HCT116 (cell line): ENCODE measurements at regions not wholly inside any gene's neighbourhood (a gene's known extent, or its start where the extent isn't known, plus 50 kb on each side); places are given as distances from the start of the nearest gene placed in this dataset.

Experiments used
- ATAC-seq: fragments of 200-7000 bp; cut with Tn5 transposase; 2 replicates; pipeline ENCODE4 v1.9.1; 2020; ENCODE audit warnings: mild to moderate bottlenecking, moderate library complexity
- BruUV-seq: library from RNA; stranded (reverse); fragments of 400-500 nt; replicated peaks from 2 replicates; lab custom pipeline; 2021; lab: Mats Ljungman, UMichigan
- CTCF ChIA-PET: fragments of 300-600 bp; sonication (Branson Sonifier 250); formaldehyde crosslinking; loops from one replicate; lab custom pipeline; 2021; ENCODE audit warnings: antibody characterized with exemption; lab: Charles Lee
- POLR2A ChIA-PET: fragments of 300-600, 350-600 bp; sonication (Branson Sonifier 250); formaldehyde crosslinking; loops from one replicate; lab custom pipeline; 2021; ENCODE audit warnings: antibody characterized with exemption; lab: Charles Lee
- RAD21 ChIA-PET, 2 experiments: fragments of 300-600 bp; sonication (Branson Sonifier 250); formaldehyde crosslinking; loops; one replicate each; lab custom pipeline; 2023; ENCODE audit warnings: low total read pairs in 2 of 2; ENCODE audit not compliant: uncharacterized antibody in 2 of 2, unreplicated experiment in 2 of 2, low non-redundant PET in 1 of 2; lab: Charles Lee
- DNase-seq: peaks from one replicate; pipeline ENCODE4 v3.0.0-alpha.2; 2010; ENCODE audit warnings: low read depth, low spot score
- H2AFZ ChIP-seq: fragments of 200-600 bp; shearing (Covaris generic), sonication (generic); 2 replicates; pipeline ENCODE4 v1.6.1; 2017; ENCODE audit warnings: low read depth, mixed run types, mixed read lengths, antibody characterized with exemption, low read length; ENCODE audit not compliant: poor library complexity, severe bottlenecking
- H3K27ac ChIP-seq: 2 replicates; pipeline ENCODE4 v1.5.1; 2012; ENCODE audit warnings: low read depth, low read length
- H3K27me3 ChIP-seq: fragments of 200-600 bp; sonication (generic); 2 replicates; pipeline ENCODE4 v1.6.1; 2016; ENCODE audit warnings: mixed run types, low read length, mixed read lengths; ENCODE audit not compliant: insufficient read depth
- H3K36me3 ChIP-seq, 2 experiments: fragments of 200-500 bp in 1 of 2; fragments of 200-600 bp in 1 of 2; sonication (Bioruptor generic) in 1 of 2; sonication (generic) in 1 of 2; 2 replicates each; pipeline versions ENCODE4 v1.5.1 to v1.6.1; 2014 to 2016; ENCODE audit warnings: low read length in 2 of 2, inconsistent platforms in 1 of 2, mixed read lengths in 1 of 2, mixed run types in 1 of 2; ENCODE audit not compliant: insufficient read depth in 2 of 2, control insufficient read depth in 1 of 2
- H3K4me1 ChIP-seq, 2 experiments: fragments of 200-600 bp in 1 of 2; sonication (generic) in 1 of 2; 2 replicates each; pipeline versions ENCODE4 v1.5.1 to v1.6.1; 2012 to 2017; ENCODE audit warnings: low read length in 2 of 2, inconsistent platforms in 1 of 2, mild to moderate bottlenecking in 1 of 2, mixed read lengths in 1 of 2, mixed run types in 1 of 2, moderate library complexity in 1 of 2; ENCODE audit not compliant: insufficient read depth in 2 of 2, control insufficient read depth in 1 of 2
- H3K4me2 ChIP-seq: fragments of 200-600 bp; sonication (generic); 2 replicates; pipeline ENCODE4 v1.6.1; 2017; ENCODE audit warnings: mixed run types, low read length, mixed read lengths
- H3K4me3 ChIP-seq, 2 experiments: fragments of 200-600 bp in 1 of 2; sonication (generic) in 1 of 2; replicated peaks in 1 of 2; 2 replicates each; pipeline ENCODE4 v1.5.1; 2011 to 2016; ENCODE audit warnings: low read length in 2 of 2, control low read depth in 1 of 2, low read depth in 1 of 2, mild to moderate bottlenecking in 1 of 2, mixed read lengths in 1 of 2, mixed run types in 1 of 2
- H3K79me2 ChIP-seq: fragments of 200-600 bp; sonication (generic); 2 replicates; pipeline ENCODE4 v1.6.1; 2017; ENCODE audit warnings: mild to moderate bottlenecking, mixed run types, low read length, moderate library complexity, mixed read lengths; ENCODE audit not compliant: insufficient read depth
- H3K9ac ChIP-seq: fragments of 200-600 bp; sonication (generic); 2 replicates; pipeline ENCODE4 v1.6.1; 2016; ENCODE audit warnings: low read length, mixed read lengths
- H3K9me2 ChIP-seq: fragments of 200-600 bp; sonication (generic), shearing (Covaris generic); 2 replicates; pipeline ENCODE4 v1.6.1; 2017; ENCODE audit warnings: mixed run types, mild to moderate bottlenecking, moderate library complexity; ENCODE audit not compliant: insufficient read depth
- H3K9me3 ChIP-seq, 2 experiments: fragments of 200-500 bp in 1 of 2; fragments of 200-600 bp in 1 of 2; sonication (Bioruptor generic) in 1 of 2; sonication (generic) in 1 of 2; 2 replicates each; pipeline ENCODE4 v1.6.1; 2014 to 2017; ENCODE audit warnings: low read length in 2 of 2, mixed read lengths in 2 of 2, inconsistent platforms in 1 of 2, low read depth in 1 of 2, mild to moderate bottlenecking in 1 of 2, mixed run types in 1 of 2, moderate library complexity in 1 of 2; ENCODE audit not compliant: control insufficient read depth in 1 of 2, insufficient read depth in 1 of 2
- H4K20me1 ChIP-seq: fragments of 200-600 bp; sonication (generic), shearing (Covaris generic); 2 replicates; pipeline ENCODE4 v1.6.1; 2017; ENCODE audit warnings: mixed run types, mild to moderate bottlenecking, moderate library complexity; ENCODE audit not compliant: insufficient read depth
- CEBPB ChIP-seq: IDR thresholded peaks from 2 replicates; pipeline ENCODE4 v1.6.1; 2012; ENCODE audit warnings: low read depth
- CTCF ChIP-seq, 3 experiments: fragments of 200-600 bp in 1 of 3; sonication (generic) in 1 of 3; IDR thresholded peaks in 2 of 3; conservative IDR thresholded peaks in 1 of 3; 2 replicates each; pipeline ENCODE4 v1.5.1; 2012 to 2017; ENCODE audit warnings: low read depth in 2 of 3, low read length in 2 of 3, antibody characterized with exemption in 1 of 3, borderline replicate concordance in 1 of 3, control low read depth in 1 of 3, mild to moderate bottlenecking in 1 of 3, mixed read lengths in 1 of 3, mixed run types in 1 of 3, moderate library complexity in 1 of 3; ENCODE audit not compliant: insufficient read depth in 1 of 3
- ELF1 ChIP-seq: IDR thresholded peaks from 2 replicates; pipeline ENCODE4 v1.6.1; 2012; ENCODE audit warnings: low read depth, borderline replicate concordance
- EZH2 ChIP-seq: fragments of 200-600 bp; sonication (generic); IDR thresholded peaks from 2 replicates; pipeline ENCODE4 v1.6.1; 2017; ENCODE audit warnings: antibody characterized with exemption, mixed run types
- EZH2phosphoT487 ChIP-seq: fragments of 200-600 bp; IDR thresholded peaks from 2 replicates; pipeline ENCODE4 v1.6.1; 2018; ENCODE audit warnings: antibody characterized with exemption, borderline replicate concordance
- POLR2A ChIP-seq: IDR thresholded peaks from 2 replicates; pipeline ENCODE4 v1.7.0; 2011; ENCODE audit warnings: borderline replicate concordance; ENCODE audit not compliant: insufficient read depth, insufficient read length; ENCODE audit errors: extremely low read depth
- RAD21 ChIP-seq: IDR thresholded peaks from 2 replicates; pipeline ENCODE4 v1.6.1; 2012; ENCODE audit warnings: low read depth, mild to moderate bottlenecking
- SIN3A ChIP-seq: IDR thresholded peaks from 2 replicates; pipeline ENCODE4 v1.6.1; 2012; ENCODE audit warnings: low read depth
- SP1 ChIP-seq: IDR thresholded peaks from 2 replicates; pipeline ENCODE4 v1.6.1; 2012; ENCODE audit warnings: low read depth
- SRF ChIP-seq: IDR thresholded peaks from 2 replicates; pipeline ENCODE4 v1.6.1; 2012; ENCODE audit warnings: low read depth
- TCF7L2 ChIP-seq: IDR thresholded peaks from 2 replicates; pipeline ENCODE4 v1.7.0; 2011; ENCODE audit warnings: borderline replicate concordance, inconsistent platforms; ENCODE audit not compliant: insufficient read depth, insufficient read length; ENCODE audit errors: extremely low read depth
- ZFX ChIP-seq: fragments of 450-650 bp; IDR thresholded peaks from 2 replicates; pipeline ENCODE4 v1.6.1; 2017
- intact Hi-C: fragments of 100-400 bp; cut with micrococcal nuclease; formaldehyde crosslinking; loops from 2 replicates; pipeline ENCODE4 v1.10.0; 2022
- TF ChIP-seq, protein P1 (sequence below): IDR thresholded peaks from 2 replicates; pipeline ENCODE4 v1.6.1; 2012
- TF ChIP-seq, protein P2 (sequence below): IDR thresholded peaks from 2 replicates; pipeline ENCODE4 v1.6.1; 2012
- TF ChIP-seq, protein P3 (sequence below): IDR thresholded peaks from 2 replicates; pipeline ENCODE4 v1.6.1; 2011; ENCODE audit warnings: mild to moderate bottlenecking, low read length, moderate library complexity; ENCODE audit not compliant: insufficient replicate concordance; ENCODE audit errors: extremely low read depth

- ChIA-PET RAD21 (no interaction called here), POLR2A (no interaction called here), CTCF (no interaction called here)
- Histone ChIP-seq H3K9me3 (no peaks in the 10 kb centered on the region), H3K4me1 (peaks cover 7 to 14% of the 10 kb centered on the region in 2 experiments; a peak in 3 of 4 replicates), H3K4me3 (no peak overlapping the region), H3K4me2 (peak overlapping the region; percentile 99), H3K36me3 (no peaks in the 10 kb centered on the region), H3K27me3 (peaks cover 5% of the 10 kb centered on the region; the same call in 1 of the 2 replicates), H3K79me2 (no peaks in the 10 kb centered on the region), H4K20me1 (no peaks in the 10 kb centered on the region), H3K9me2 (no peaks in the 10 kb centered on the region), H3K9ac (no peak overlapping the region), H2AFZ (no peak overlapping the region), H3K27ac (no peak overlapping the region)
- TF ChIP-seq EZH2, result no peak
- no peak for TF ChIP-seq POLR2A
- TF ChIP-seq TCF7L2, result no peak
- TF ChIP-seq ZFX, result no peak
- no peak for TF ChIP-seq SIN3A
- no peak for TF ChIP-seq SP1
- TF ChIP-seq CTCF (IDR thresholded peaks at IDR 0.05 in 2 of 3, conservative IDR thresholded peaks at IDR 0.05 in 1 of 3; ENCODE audit: borderline replicate concordance in 1 of 3, insufficient read depth in 1 of 3, low read depth in 2 of 3, low read length in 2 of 3), result no peak
- no peak for TF ChIP-seq RAD21
- TF ChIP-seq, protein P1, sequence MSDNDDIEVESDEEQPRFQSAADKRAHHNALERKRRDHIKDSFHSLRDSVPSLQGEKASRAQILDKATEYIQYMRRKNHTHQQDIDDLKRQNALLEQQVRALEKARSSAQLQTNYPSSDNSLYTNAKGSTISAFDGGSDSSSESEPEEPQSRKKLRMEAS, result no peak
- TF ChIP-seq, protein P2, sequence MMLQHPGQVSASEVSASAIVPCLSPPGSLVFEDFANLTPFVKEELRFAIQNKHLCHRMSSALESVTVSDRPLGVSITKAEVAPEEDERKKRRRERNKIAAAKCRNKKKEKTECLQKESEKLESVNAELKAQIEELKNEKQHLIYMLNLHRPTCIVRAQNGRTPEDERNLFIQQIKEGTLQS, result no peak
- TF ChIP-seq EZH2phosphoT487, result no peak
- TF ChIP-seq, protein P3, sequence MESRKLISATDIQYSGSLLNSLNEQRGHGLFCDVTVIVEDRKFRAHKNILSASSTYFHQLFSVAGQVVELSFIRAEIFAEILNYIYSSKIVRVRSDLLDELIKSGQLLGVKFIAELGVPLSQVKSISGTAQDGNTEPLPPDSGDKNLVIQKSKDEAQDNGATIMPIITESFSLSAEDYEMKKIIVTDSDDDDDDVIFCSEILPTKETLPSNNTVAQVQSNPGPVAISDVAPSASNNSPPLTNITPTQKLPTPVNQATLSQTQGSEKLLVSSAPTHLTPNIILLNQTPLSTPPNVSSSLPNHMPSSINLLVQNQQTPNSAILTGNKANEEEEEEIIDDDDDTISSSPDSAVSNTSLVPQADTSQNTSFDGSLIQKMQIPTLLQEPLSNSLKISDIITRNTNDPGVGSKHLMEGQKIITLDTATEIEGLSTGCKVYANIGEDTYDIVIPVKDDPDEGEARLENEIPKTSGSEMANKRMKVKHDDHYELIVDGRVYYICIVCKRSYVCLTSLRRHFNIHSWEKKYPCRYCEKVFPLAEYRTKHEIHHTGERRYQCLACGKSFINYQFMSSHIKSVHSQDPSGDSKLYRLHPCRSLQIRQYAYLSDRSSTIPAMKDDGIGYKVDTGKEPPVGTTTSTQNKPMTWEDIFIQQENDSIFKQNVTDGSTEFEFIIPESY, result no peak
- TF ChIP-seq CEBPB, result no peak
- TF ChIP-seq SRF, result no peak
- no peak for TF ChIP-seq ELF1
- DNase-seq, result no peak
- BruUV-seq, result no TSS peak
- intact Hi-C loops, result no loop called here
- ATAC-seq, result no peak
These were observed 200.7 kb upstream of the FOXN3 start for GRCh38 chr14:89617481-89618329.
